HepG2 (cell line): ENCODE measurements at regions not wholly inside any gene's neighbourhood (a gene's known extent, or its start where the extent isn't known, plus 50 kb on each side); places are given as distances from the start of the nearest gene placed in this dataset.

Source experiments
- ATAC-seq: fragments of 200-7000 bp; cut with Tn5 transposase; 3 replicates; pipeline ENCODE4 v1.9.1; 2020; ENCODE audit warnings: mild to moderate bottlenecking, moderate library complexity
- BruUV-seq: library from RNA; stranded (reverse); fragments of 400-500 nt; replicated peaks from 2 replicates; lab custom pipeline; 2021; lab: Mats Ljungman, UMichigan
- CTCF ChIA-PET: fragments of 300-600 bp; formaldehyde crosslinking; extraction: SDS; loops from one replicate; lab custom pipeline; 2021; ENCODE audit warnings: low total read pairs, inconsistent platforms, low intra/inter-chr PET ratio; lab: Yijun Ruan, JAX
- POLR2A ChIA-PET: fragments of 350-600 bp; sonication (Branson Sonifier 250); formaldehyde crosslinking; loops from one replicate; lab custom pipeline; 2020; ENCODE audit warnings: antibody characterized with exemption, inconsistent platforms; lab: Yijun Ruan, JAX
- DNase-seq: peaks from one replicate; pipeline ENCODE4 v3.0.0-alpha.2; 2015; ENCODE audit warnings: low spot score
- FAIRE-seq: peaks from 3 replicates; lab custom pipeline; 2011; peaks lifted over from hg19 to GRCh38; lab: Jason Lieb, UNC
- H2AFZ ChIP-seq: one replicate; pipeline ENCODE4 v1.6.1; 2011; ENCODE audit warnings: low read length, inconsistent platforms
- H3K27ac ChIP-seq: fragments of 300-600 bp; 3 replicates; pipeline ENCODE4 v1.8.0; 2011; ENCODE audit warnings: mixed run types, mild to moderate bottlenecking, mixed read lengths, low read length, inconsistent platforms; ENCODE audit not compliant: insufficient read depth; ENCODE audit errors: extremely low read length
- H3K27me3 ChIP-seq, 2 experiments: fragments of 200-600 bp in 1 of 2; 2 replicates in 1 of 2; 3 replicates in 1 of 2; pipeline versions ENCODE4 v1.6.0 to v1.8.0; 2011; ENCODE audit warnings: low read length in 2 of 2, mild to moderate bottlenecking in 2 of 2, moderate library complexity in 2 of 2, inconsistent platforms in 1 of 2; ENCODE audit not compliant: insufficient read depth in 2 of 2, control insufficient read depth in 1 of 2
- H3K36me3 ChIP-seq, 2 experiments: fragments of 200-600 bp in 1 of 2; replicated peaks in 1 of 2; 2 replicates in 1 of 2; 3 replicates in 1 of 2; pipeline versions ENCODE4 v1.5.1 to v1.8.0; 2011; ENCODE audit warnings: low read length in 2 of 2, inconsistent platforms in 1 of 2; ENCODE audit not compliant: insufficient read depth in 2 of 2, control insufficient read depth in 1 of 2
- H3K4me1 ChIP-seq: 2 replicates; pipeline ENCODE4 v1.5.1; 2012; ENCODE audit warnings: low read length, inconsistent platforms; ENCODE audit not compliant: insufficient read depth
- H3K4me2 ChIP-seq: 2 replicates; pipeline ENCODE4 v1.6.0; 2011; ENCODE audit warnings: low read depth, low read length, inconsistent platforms
- H3K4me3 ChIP-seq, 3 experiments: fragments of 200-600 bp in 1 of 3; sonication (generic), shearing (Covaris generic) in 1 of 3; replicated peaks in 1 of 3; 2 replicates each; pipeline ENCODE4 v1.5.1; 2011 to 2016; ENCODE audit warnings: low read length in 3 of 3, inconsistent platforms in 2 of 3, low read depth in 2 of 3, mild to moderate bottlenecking in 2 of 3, control low read depth in 1 of 3, mixed read lengths in 1 of 3; ENCODE audit not compliant: insufficient read depth in 1 of 3
- H3K79me2 ChIP-seq: one replicate; pipeline ENCODE4 v1.6.1; 2011; ENCODE audit warnings: low read length, inconsistent platforms; ENCODE audit not compliant: insufficient read depth
- H3K9ac ChIP-seq: 2 replicates; pipeline ENCODE4 v1.6.0; 2011; ENCODE audit warnings: mild to moderate bottlenecking, low read depth, low read length, inconsistent platforms; ENCODE audit not compliant: insufficient read depth
- H3K9me3 ChIP-seq: 2 replicates; pipeline ENCODE4 v1.5.1; 2012; ENCODE audit warnings: mild to moderate bottlenecking, low read length
- H4K20me1 ChIP-seq: 2 replicates; pipeline ENCODE4 v1.6.0; 2011; ENCODE audit warnings: inconsistent platforms, mild to moderate bottlenecking, low read length, moderate library complexity; ENCODE audit not compliant: insufficient read depth
- ARID2 ChIP-seq: sonication (generic); formaldehyde crosslinking; IDR thresholded peaks from 2 replicates; pipeline ENCODE4 v1.8.1; 2022; ENCODE audit warnings: mild to moderate bottlenecking, missing genetic modification reagents, borderline replicate concordance
- FOXP1 ChIP-seq, 2 experiments: fragments of 450-650 bp in 1 of 2; IDR thresholded peaks; 2 replicates each; pipeline ENCODE4 v1.6.1; 2017 to 2018; ENCODE audit warnings: antibody characterized with exemption in 1 of 2
- GTF2F1 ChIP-seq: fragments of 150-350 bp; IDR thresholded peaks from 2 replicates; pipeline ENCODE4 v1.6.1; 2014; ENCODE audit warnings: low read length
- ZNF530 ChIP-seq: sonication (generic); formaldehyde crosslinking; IDR thresholded peaks from 2 replicates; pipeline ENCODE4 v1.5.0; 2020; ENCODE audit warnings: low read depth, mild to moderate bottlenecking, missing genetic modification reagents
- ZNF615 ChIP-seq: sonication (generic); formaldehyde crosslinking; IDR thresholded peaks from 2 replicates; pipeline ENCODE4 v1.5.0; 2020; ENCODE audit warnings: mild to moderate bottlenecking, missing genetic modification reagents, borderline replicate concordance
- ZSCAN9 ChIP-seq: IDR thresholded peaks from 2 replicates; pipeline ENCODE4 v1.6.1; 2016; ENCODE audit warnings: borderline replicate concordance
- WGBS: methylation state at CpG from one replicate; pipeline ENCODE4 v1.1.6; 2017; ENCODE audit warnings: low lambda C conversion rate; 5-methylcytosine and 5-hydroxymethylcytosine counted together
- in situ Hi-C: cut with HindIII; loops from 2 replicates; pipeline ENCODE4 v1.10.0; 2017; ENCODE audit warnings: low pct_unique_long_range_greater_than_20kb; ENCODE audit not compliant: extremely low pct_ligation_motif_present
- intact Hi-C: fragments of 100-400 bp; cut with micrococcal nuclease; formaldehyde crosslinking; loops from one replicate; pipeline ENCODE4 v1.10.0; 2022; ENCODE audit not compliant: unreplicated experiment
- TF ChIP-seq, protein P1 (sequence below): sonication (generic); formaldehyde crosslinking; conservative IDR thresholded peaks from 2 replicates; pipeline ENCODE4 v1.4.0; 2020; ENCODE audit warnings: mild to moderate bottlenecking, missing genetic modification reagents, moderate library complexity
- TF ChIP-seq, protein P2 (sequence below): IDR thresholded peaks from 2 replicates; pipeline ENCODE4 v1.4.0; 2020; ENCODE audit warnings: mild to moderate bottlenecking, missing genetic modification reagents
- TF ChIP-seq, protein P3 (sequence below): sonication (generic); formaldehyde crosslinking; IDR thresholded peaks from 2 replicates; pipeline ENCODE4 v1.4.0; 2020; ENCODE audit warnings: low read depth, mild to moderate bottlenecking, missing genetic modification reagents
- TF ChIP-seq, protein P4 (sequence below): sonication (generic); formaldehyde crosslinking; IDR thresholded peaks from 2 replicates; pipeline ENCODE4 v1.5.0; 2020; ENCODE audit warnings: missing genetic modification reagents
- TF ChIP-seq, protein P5 (sequence below): sonication (generic); formaldehyde crosslinking; IDR thresholded peaks from 2 replicates; pipeline ENCODE4 v1.5.0; 2020; ENCODE audit warnings: mild to moderate bottlenecking, missing genetic modification reagents

- ChIA-PET POLR2A (no interaction called here), CTCF (no interaction called here)
- no TSS peak for BruUV-seq
- no peaks in the 10 kb centered on the region for H3K27me3 ChIP-seq
- FAIRE-seq (no peak), DNase-seq (peak; percentile 29), ATAC-seq (no peak; the same call in 2 of the 3 replicates)
- in situ Hi-C loops, result no loop called here
- H3K79me2 ChIP-seq, result no peaks in the 10 kb centered on the region
- H3K4me2 ChIP-seq, result no peak overlapping the region; the same call in 1 of the 2 replicates
- no peak overlapping the region for H3K9ac ChIP-seq
- H3K27ac ChIP-seq, result no peak overlapping the region
- H3K9me3 ChIP-seq, result no peaks in the 10 kb centered on the region
- H3K4me1 ChIP-seq, result peaks cover 9% of the 10 kb centered on the region
- no peak overlapping the region for H3K4me3 ChIP-seq
- H4K20me1 ChIP-seq, result no peaks in the 10 kb centered on the region
- peak overlapping the region; percentile 15 for H2AFZ ChIP-seq
- intact Hi-C loops, result no loop called here
- no peaks in the 10 kb centered on the region for H3K36me3 ChIP-seq
- WGBS, result 0% methylated on average over 1 of the region's 1 CpG
- no peak for TF ChIP-seq ZSCAN9 (CRISPR knock-in tag)
- no peak for TF ChIP-seq ZNF615 (CRISPR knock-in tag)
- no peak for TF ChIP-seq ARID2 (CRISPR knock-in tag)
- no peak for TF ChIP-seq FOXP1 (IDR thresholded peaks at IDR 0.05)
- TF ChIP-seq FOXP1 (CRISPR knock-in tag; IDR thresholded peaks at IDR 0.05), result no peak
- TF ChIP-seq, protein P1, sequence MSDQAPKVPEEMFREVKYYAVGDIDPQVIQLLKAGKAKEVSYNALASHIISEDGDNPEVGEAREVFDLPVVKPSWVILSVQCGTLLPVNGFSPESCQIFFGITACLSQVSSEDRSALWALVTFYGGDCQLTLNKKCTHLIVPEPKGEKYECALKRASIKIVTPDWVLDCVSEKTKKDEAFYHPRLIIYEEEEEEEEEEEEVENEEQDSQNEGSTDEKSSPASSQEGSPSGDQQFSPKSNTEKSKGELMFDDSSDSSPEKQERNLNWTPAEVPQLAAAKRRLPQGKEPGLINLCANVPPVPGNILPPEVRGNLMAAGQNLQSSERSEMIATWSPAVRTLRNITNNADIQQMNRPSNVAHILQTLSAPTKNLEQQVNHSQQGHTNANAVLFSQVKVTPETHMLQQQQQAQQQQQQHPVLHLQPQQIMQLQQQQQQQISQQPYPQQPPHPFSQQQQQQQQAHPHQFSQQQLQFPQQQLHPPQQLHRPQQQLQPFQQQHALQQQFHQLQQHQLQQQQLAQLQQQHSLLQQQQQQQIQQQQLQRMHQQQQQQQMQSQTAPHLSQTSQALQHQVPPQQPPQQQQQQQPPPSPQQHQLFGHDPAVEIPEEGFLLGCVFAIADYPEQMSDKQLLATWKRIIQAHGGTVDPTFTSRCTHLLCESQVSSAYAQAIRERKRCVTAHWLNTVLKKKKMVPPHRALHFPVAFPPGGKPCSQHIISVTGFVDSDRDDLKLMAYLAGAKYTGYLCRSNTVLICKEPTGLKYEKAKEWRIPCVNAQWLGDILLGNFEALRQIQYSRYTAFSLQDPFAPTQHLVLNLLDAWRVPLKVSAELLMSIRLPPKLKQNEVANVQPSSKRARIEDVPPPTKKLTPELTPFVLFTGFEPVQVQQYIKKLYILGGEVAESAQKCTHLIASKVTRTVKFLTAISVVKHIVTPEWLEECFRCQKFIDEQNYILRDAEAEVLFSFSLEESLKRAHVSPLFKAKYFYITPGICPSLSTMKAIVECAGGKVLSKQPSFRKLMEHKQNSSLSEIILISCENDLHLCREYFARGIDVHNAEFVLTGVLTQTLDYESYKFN (CRISPR knock-in tag), result peak; percentile 38
- TF ChIP-seq, protein P2, sequence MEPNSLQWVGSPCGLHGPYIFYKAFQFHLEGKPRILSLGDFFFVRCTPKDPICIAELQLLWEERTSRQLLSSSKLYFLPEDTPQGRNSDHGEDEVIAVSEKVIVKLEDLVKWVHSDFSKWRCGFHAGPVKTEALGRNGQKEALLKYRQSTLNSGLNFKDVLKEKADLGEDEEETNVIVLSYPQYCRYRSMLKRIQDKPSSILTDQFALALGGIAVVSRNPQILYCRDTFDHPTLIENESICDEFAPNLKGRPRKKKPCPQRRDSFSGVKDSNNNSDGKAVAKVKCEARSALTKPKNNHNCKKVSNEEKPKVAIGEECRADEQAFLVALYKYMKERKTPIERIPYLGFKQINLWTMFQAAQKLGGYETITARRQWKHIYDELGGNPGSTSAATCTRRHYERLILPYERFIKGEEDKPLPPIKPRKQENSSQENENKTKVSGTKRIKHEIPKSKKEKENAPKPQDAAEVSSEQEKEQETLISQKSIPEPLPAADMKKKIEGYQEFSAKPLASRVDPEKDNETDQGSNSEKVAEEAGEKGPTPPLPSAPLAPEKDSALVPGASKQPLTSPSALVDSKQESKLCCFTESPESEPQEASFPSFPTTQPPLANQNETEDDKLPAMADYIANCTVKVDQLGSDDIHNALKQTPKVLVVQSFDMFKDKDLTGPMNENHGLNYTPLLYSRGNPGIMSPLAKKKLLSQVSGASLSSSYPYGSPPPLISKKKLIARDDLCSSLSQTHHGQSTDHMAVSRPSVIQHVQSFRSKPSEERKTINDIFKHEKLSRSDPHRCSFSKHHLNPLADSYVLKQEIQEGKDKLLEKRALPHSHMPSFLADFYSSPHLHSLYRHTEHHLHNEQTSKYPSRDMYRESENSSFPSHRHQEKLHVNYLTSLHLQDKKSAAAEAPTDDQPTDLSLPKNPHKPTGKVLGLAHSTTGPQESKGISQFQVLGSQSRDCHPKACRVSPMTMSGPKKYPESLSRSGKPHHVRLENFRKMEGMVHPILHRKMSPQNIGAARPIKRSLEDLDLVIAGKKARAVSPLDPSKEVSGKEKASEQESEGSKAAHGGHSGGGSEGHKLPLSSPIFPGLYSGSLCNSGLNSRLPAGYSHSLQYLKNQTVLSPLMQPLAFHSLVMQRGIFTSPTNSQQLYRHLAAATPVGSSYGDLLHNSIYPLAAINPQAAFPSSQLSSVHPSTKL (CRISPR knock-in tag), result peak; percentile 27; the same call in 1 of the 2 replicates
- TF ChIP-seq ZNF530 (CRISPR knock-in tag), result no peak
- TF ChIP-seq, protein P3, sequence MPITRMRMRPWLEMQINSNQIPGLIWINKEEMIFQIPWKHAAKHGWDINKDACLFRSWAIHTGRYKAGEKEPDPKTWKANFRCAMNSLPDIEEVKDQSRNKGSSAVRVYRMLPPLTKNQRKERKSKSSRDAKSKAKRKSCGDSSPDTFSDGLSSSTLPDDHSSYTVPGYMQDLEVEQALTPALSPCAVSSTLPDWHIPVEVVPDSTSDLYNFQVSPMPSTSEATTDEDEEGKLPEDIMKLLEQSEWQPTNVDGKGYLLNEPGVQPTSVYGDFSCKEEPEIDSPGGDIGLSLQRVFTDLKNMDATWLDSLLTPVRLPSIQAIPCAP (CRISPR knock-in tag), result no peak
- TF ChIP-seq, protein P4, sequence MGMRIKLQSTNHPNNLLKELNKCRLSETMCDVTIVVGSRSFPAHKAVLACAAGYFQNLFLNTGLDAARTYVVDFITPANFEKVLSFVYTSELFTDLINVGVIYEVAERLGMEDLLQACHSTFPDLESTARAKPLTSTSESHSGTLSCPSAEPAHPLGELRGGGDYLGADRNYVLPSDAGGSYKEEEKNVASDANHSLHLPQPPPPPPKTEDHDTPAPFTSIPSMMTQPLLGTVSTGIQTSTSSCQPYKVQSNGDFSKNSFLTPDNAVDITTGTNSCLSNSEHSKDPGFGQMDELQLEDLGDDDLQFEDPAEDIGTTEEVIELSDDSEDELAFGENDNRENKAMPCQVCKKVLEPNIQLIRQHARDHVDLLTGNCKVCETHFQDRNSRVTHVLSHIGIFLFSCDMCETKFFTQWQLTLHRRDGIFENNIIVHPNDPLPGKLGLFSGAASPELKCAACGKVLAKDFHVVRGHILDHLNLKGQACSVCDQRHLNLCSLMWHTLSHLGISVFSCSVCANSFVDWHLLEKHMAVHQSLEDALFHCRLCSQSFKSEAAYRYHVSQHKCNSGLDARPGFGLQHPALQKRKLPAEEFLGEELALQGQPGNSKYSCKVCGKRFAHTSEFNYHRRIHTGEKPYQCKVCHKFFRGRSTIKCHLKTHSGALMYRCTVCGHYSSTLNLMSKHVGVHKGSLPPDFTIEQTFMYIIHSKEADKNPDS (CRISPR knock-in tag), result no peak
- TF ChIP-seq, protein P5, sequence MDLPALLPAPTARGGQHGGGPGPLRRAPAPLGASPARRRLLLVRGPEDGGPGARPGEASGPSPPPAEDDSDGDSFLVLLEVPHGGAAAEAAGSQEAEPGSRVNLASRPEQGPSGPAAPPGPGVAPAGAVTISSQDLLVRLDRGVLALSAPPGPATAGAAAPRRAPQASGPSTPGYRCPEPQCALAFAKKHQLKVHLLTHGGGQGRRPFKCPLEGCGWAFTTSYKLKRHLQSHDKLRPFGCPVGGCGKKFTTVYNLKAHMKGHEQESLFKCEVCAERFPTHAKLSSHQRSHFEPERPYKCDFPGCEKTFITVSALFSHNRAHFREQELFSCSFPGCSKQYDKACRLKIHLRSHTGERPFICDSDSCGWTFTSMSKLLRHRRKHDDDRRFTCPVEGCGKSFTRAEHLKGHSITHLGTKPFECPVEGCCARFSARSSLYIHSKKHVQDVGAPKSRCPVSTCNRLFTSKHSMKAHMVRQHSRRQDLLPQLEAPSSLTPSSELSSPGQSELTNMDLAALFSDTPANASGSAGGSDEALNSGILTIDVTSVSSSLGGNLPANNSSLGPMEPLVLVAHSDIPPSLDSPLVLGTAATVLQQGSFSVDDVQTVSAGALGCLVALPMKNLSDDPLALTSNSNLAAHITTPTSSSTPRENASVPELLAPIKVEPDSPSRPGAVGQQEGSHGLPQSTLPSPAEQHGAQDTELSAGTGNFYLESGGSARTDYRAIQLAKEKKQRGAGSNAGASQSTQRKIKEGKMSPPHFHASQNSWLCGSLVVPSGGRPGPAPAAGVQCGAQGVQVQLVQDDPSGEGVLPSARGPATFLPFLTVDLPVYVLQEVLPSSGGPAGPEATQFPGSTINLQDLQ (CRISPR knock-in tag), result no peak
- TF ChIP-seq GTF2F1, result no peak
These were observed 241.1 kb downstream of the TENT5A start for GRCh38 chr6:81511423-81511822.
